ENCODE measurements at regions not wholly inside any gene's neighbourhood (a gene's known extent, or its start where the extent isn't known, plus 50 kb on each side); places are given as distances from the start of the nearest gene placed in this dataset.

GRCh38 chr12:85693093-85693665 is 143.0 kb downstream of the RASSF9 start:
- ChIA-PET POLR2A (no interaction called here), CTCF (no interaction called here)
- Histone ChIP-seq H3K9me3 (ENCODE audit: control insufficient read depth, insufficient read depth, low read depth, low read length) (no peaks in the 10 kb centered on the region), H3K27ac (ENCODE audit: extremely low read depth, low read depth, low read length) (no peak overlapping the region), H3K4me3 (ENCODE audit: low read depth, low read length) (no peak overlapping the region), H3K4me1 (ENCODE audit: control insufficient read depth, insufficient read depth, low read length) (no peaks in the 10 kb centered on the region), H3K36me3 (ENCODE audit: control insufficient read depth in 2 of 2, insufficient read depth in 1 of 2, low read length in 2 of 2) (no peaks in the 10 kb centered on the region)
- no peak for TF ChIP-seq KLF1 (tag by site-specific recombination; IDR thresholded peaks at IDR 0.05)
- TF ChIP-seq PRDM2 (tag by site-specific recombination; IDR thresholded peaks at IDR 0.05; ENCODE audit: borderline replicate concordance) = no peak
- no peak for TF ChIP-seq IKZF3 (tag by site-specific recombination; IDR thresholded peaks at IDR 0.05)
- TF ChIP-seq ZNF626 (tag by site-specific recombination; IDR thresholded peaks at IDR 0.05) = no peak
- no peak for TF ChIP-seq GLIS1 (tag by site-specific recombination; IDR thresholded peaks at IDR 0.05)
- no peak for TF ChIP-seq SALL2 (tag by site-specific recombination; IDR thresholded peaks at IDR 0.05; ENCODE audit: borderline replicate concordance)
- no peak for TF ChIP-seq ZNF18 (tag by site-specific recombination; IDR thresholded peaks at IDR 0.05)
- no peak for TF ChIP-seq ZFHX2 (tag by site-specific recombination; conservative IDR thresholded peaks at IDR 0.05)
- no peak for TF ChIP-seq ZNF585B (tag by site-specific recombination; IDR thresholded peaks at IDR 0.05)
- no peak for TF ChIP-seq ZNF398 (tag by site-specific recombination; IDR thresholded peaks at IDR 0.05)
- TF ChIP-seq ZNF837 (tag by site-specific recombination; IDR thresholded peaks at IDR 0.05) = no peak
- no peak for TF ChIP-seq ZNF157 (tag by site-specific recombination; IDR thresholded peaks at IDR 0.05)

GRCh38 chr12:85695097-85695715 is 141.0 kb downstream of the RASSF9 start:
- H3K36me3 ChIP-seq (ENCODE audit: control insufficient read depth in 2 of 2, insufficient read depth in 1 of 2, low read length in 2 of 2) = no peaks in the 10 kb centered on the region
- no peaks in the 10 kb centered on the region for H3K4me1 ChIP-seq (ENCODE audit: control insufficient read depth, insufficient read depth, low read length)
- no peak overlapping the region for H3K27ac ChIP-seq (ENCODE audit: extremely low read depth, low read depth, low read length)
- CTCF ChIA-PET = no interaction called here
- TF ChIP-seq SP7 (tag by site-specific recombination; IDR thresholded peaks at IDR 0.05) = no peak
- TF ChIP-seq ZNF558 (tag by site-specific recombination; IDR thresholded peaks at IDR 0.05) = no peak
- no peak for TF ChIP-seq ZNF324 (tag by site-specific recombination; IDR thresholded peaks at IDR 0.05)
- TF ChIP-seq ZFP69B (tag by site-specific recombination; IDR thresholded peaks at IDR 0.05) = no peak
- no peak for TF ChIP-seq ZIC2 (tag by site-specific recombination; IDR thresholded peaks at IDR 0.05)
- no peak for TF ChIP-seq MYNN (tag by site-specific recombination; IDR thresholded peaks at IDR 0.05; ENCODE audit: borderline replicate concordance)
- no peak for TF ChIP-seq SP2 (tag by site-specific recombination; IDR thresholded peaks at IDR 0.05)
- no peak for TF ChIP-seq ZNF354C (tag by site-specific recombination; IDR thresholded peaks at IDR 0.05; ENCODE audit: borderline replicate concordance, low read depth)
- no peak for TF ChIP-seq SCRT2 (tag by site-specific recombination; IDR thresholded peaks at IDR 0.05)
- no peak for TF ChIP-seq ZNF280D (tag by site-specific recombination; IDR thresholded peaks at IDR 0.05)
- no peak for TF ChIP-seq ZNF202 (tag by site-specific recombination; IDR thresholded peaks at IDR 0.05; ENCODE audit: borderline replicate concordance)
- H3K9me3 ChIP-seq (ENCODE audit: control insufficient read depth, insufficient read depth, low read depth, low read length) = no peaks in the 10 kb centered on the region
- no peak overlapping the region for H3K4me3 ChIP-seq (ENCODE audit: low read depth, low read length)
- POLR2A ChIA-PET = no interaction called here

All from HEK293 (cell line).